Breast epithelium (tissue), 4 donors: ENCODE measurements at regions not wholly inside any gene's neighbourhood (a gene's known extent, or its start where the extent isn't known, plus 50 kb on each side); places are given as distances from the start of the nearest gene placed in this dataset.

Experiments used
- DNase-seq, 2 donors: peaks; one replicate each; pipeline ENCODE4 v3.0.0-alpha.2; 2019; ENCODE audit warnings: low spot score in 2 of 2
- H3K27ac ChIP-seq, 2 donors: fragments of 200-600 bp; sonication (generic) in 1 of 2; one replicate each; pipeline ENCODE4 v1.5.1; 2016 to 2019; ENCODE audit warnings: mild to moderate bottlenecking in 1 of 2
- H3K27me3 ChIP-seq, 2 donors: fragments of 200-600 bp; sonication (generic) in 1 of 2; one replicate each; pipeline versions ENCODE4 v1.5.1 to v1.6.0; 2017 to 2019; ENCODE audit warnings: control low read depth in 1 of 2, mild to moderate bottlenecking in 1 of 2
- H3K36me3 ChIP-seq: fragments of 200-600 bp; one replicate; pipeline ENCODE4 v1.5.1; 2019
- H3K4me1 ChIP-seq, 2 donors: fragments of 200-600 bp; sonication (generic); one replicate each; pipeline ENCODE4 v1.5.1; 2016 to 2019; ENCODE audit warnings: control low read depth in 1 of 2
- H3K4me3 ChIP-seq, 3 donors: fragments of 200-600 bp; sonication (generic); 1 replicate in 2 of 3; 2 replicates in 1 of 3; pipeline ENCODE4 v1.5.1; 2016 to 2019; ENCODE audit warnings: mild to moderate bottlenecking in 3 of 3, moderate library complexity in 2 of 3
- H3K9me3 ChIP-seq, 2 donors: fragments of 200-600 bp; sonication (generic) in 1 of 2; one replicate each; pipeline ENCODE4 v1.5.1; 2016 to 2019; ENCODE audit warnings: control low read depth in 1 of 2
- CTCF ChIP-seq, 3 donors: fragments of 450-650 bp; IDR thresholded peaks; one replicate each; pipeline ENCODE4 v1.5.1; 2016 to 2017; ENCODE audit warnings: antibody characterized with exemption in 3 of 3, mild to moderate bottlenecking in 3 of 3, moderate library complexity in 3 of 3
- POLR2A ChIP-seq: fragments of 450-650 bp; IDR thresholded peaks from one replicate; pipeline ENCODE4 v1.6.1; 2016; ENCODE audit warnings: antibody characterized with exemption, mild to moderate bottlenecking, moderate library complexity
- POLR2AphosphoS5 ChIP-seq, 3 donors: sonication (generic); formaldehyde crosslinking; IDR thresholded peaks; one replicate each; pipeline ENCODE4 v1.6.1; 2017; ENCODE audit warnings: antibody characterized with exemption in 3 of 3
- intact Hi-C: fragments of 100-400 bp; cut with DNase I; formaldehyde crosslinking; loops from one replicate; pipeline ENCODE4 v1.15.1; 2023; ENCODE audit warnings: low total_unique reads

GRCh38 chr6:119630561-119631192, 281.1 kb upstream of the MAN1A1 start:
- no peak overlapping the region for H3K4me3 ChIP-seq
- H3K4me1 ChIP-seq, result no peaks in the 10 kb centered on the region
- no peak for TF ChIP-seq POLR2A
- no peak for TF ChIP-seq CTCF (IDR thresholded peaks at IDR 0.05)
- no peak for TF ChIP-seq POLR2AphosphoS5 (IDR thresholded peaks at IDR 0.05)
- no peaks in the 10 kb centered on the region for H3K36me3 ChIP-seq
- no peaks in the 10 kb centered on the region for H3K27me3 ChIP-seq
- H3K27ac ChIP-seq, result no peak overlapping the region
- DNase-seq, result no peak
- intact Hi-C loops, result no loop called here
- H3K9me3 ChIP-seq, result peaks cover 0 to 10% of the 10 kb centered on the region in 2 donors

GRCh38 chr6:119628691-119629594, 279.4 kb upstream of the MAN1A1 start:
- no peak for TF ChIP-seq CTCF (IDR thresholded peaks at IDR 0.05)
- TF ChIP-seq POLR2AphosphoS5 (IDR thresholded peaks at IDR 0.05), result no peak
- no peak for TF ChIP-seq POLR2A
- DNase-seq, result no peak
- intact Hi-C loops, result no loop called here
- H3K4me1 ChIP-seq, result no peaks in the 10 kb centered on the region
- H3K36me3 ChIP-seq, result no peaks in the 10 kb centered on the region
- H3K9me3 ChIP-seq, result no peaks in the 10 kb centered on the region
- H3K27ac ChIP-seq, result no peak overlapping the region
- H3K4me3 ChIP-seq, result no peak overlapping the region
- no peaks in the 10 kb centered on the region for H3K27me3 ChIP-seq

- intact Hi-C loops, result no loop called here
- TF ChIP-seq CTCF (IDR thresholded peaks at IDR 0.05) (no peak), POLR2AphosphoS5 (IDR thresholded peaks at IDR 0.05) (no peak), POLR2A (no peak)
Measured at GRCh38 chr6:119627908-119628669, 278.5 kb upstream of the MAN1A1 start.

GRCh38 chr6:119626884-119627619, 277.5 kb upstream of the MAN1A1 start:
- Histone ChIP-seq H3K9me3 (no peaks in the 10 kb centered on the region), H3K4me1 (no peaks in the 10 kb centered on the region), H3K36me3 (no peaks in the 10 kb centered on the region), H3K27ac (no peak overlapping the region), H3K27me3 (no peaks in the 10 kb centered on the region), H3K4me3 (no peak overlapping the region)
- DNase-seq, result no peak
- intact Hi-C loops, result no loop called here
- TF ChIP-seq CTCF (IDR thresholded peaks at IDR 0.05) (no peak), POLR2A (no peak), POLR2AphosphoS5 (IDR thresholded peaks at IDR 0.05) (no peak)

More at GRCh38 chr6:119627908-119628669, 278.5 kb upstream of the MAN1A1 start:
- Histone ChIP-seq H3K4me1 (no peaks in the 10 kb centered on the region), H3K36me3 (no peaks in the 10 kb centered on the region), H3K9me3 (no peaks in the 10 kb centered on the region), H3K27ac (no peak overlapping the region), H3K4me3 (no peak overlapping the region), H3K27me3 (no peaks in the 10 kb centered on the region)
- DNase-seq, result no peak
